ENCODE measurements at regions not wholly inside any gene's neighbourhood (a gene's known extent, or its start where the extent isn't known, plus 50 kb on each side); places are given as distances from the start of the nearest gene placed in this dataset.

DNA sequence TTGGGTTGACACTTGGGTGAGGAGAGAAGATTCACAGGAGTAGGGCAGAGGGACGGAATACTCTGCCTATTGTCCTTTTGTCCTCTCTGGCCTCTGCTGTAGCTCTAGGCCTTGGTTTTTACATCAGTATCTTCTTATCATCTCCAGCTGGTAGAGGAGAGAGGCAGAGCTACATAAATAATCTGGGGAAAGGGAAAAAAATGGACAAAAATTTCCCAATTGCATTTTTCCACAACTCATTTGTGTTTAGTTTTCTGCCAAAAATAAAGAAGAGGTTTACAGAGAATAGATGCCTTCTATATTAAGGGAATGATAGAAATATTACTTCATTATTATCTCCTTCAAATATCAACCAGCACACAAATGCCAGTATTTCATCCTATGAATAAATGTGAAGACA is 216.4 kb upstream of the P2RY1 start:
- Mint-ChIP-seq H3K27ac (no peak overlapping the region), H3K4me1 (peaks cover 6% of the 10 kb centered on the region), H3K4me3 (no peak overlapping the region), H3K9me3 (no peaks in the 10 kb centered on the region), H3K36me3 (ENCODE audit: low read depth) (no peaks in the 10 kb centered on the region; the same call in 2 of the 3 replicates), H3K27me3 (ENCODE audit: insufficient read depth, low read depth, poor library complexity) (no peaks in the 10 kb centered on the region)
- no peaks in the 10 kb centered on the region for H3K79me2 ChIP-seq (replicated peaks; ENCODE audit: insufficient read depth)
- H4K20me1 ChIP-seq (replicated peaks; ENCODE audit: insufficient read depth) = no peaks in the 10 kb centered on the region
- no peak for TF ChIP-seq ZNF114 (CRISPR knock-in tag; IDR thresholded peaks at IDR 0.05)
- TF ChIP-seq, protein P1, sequence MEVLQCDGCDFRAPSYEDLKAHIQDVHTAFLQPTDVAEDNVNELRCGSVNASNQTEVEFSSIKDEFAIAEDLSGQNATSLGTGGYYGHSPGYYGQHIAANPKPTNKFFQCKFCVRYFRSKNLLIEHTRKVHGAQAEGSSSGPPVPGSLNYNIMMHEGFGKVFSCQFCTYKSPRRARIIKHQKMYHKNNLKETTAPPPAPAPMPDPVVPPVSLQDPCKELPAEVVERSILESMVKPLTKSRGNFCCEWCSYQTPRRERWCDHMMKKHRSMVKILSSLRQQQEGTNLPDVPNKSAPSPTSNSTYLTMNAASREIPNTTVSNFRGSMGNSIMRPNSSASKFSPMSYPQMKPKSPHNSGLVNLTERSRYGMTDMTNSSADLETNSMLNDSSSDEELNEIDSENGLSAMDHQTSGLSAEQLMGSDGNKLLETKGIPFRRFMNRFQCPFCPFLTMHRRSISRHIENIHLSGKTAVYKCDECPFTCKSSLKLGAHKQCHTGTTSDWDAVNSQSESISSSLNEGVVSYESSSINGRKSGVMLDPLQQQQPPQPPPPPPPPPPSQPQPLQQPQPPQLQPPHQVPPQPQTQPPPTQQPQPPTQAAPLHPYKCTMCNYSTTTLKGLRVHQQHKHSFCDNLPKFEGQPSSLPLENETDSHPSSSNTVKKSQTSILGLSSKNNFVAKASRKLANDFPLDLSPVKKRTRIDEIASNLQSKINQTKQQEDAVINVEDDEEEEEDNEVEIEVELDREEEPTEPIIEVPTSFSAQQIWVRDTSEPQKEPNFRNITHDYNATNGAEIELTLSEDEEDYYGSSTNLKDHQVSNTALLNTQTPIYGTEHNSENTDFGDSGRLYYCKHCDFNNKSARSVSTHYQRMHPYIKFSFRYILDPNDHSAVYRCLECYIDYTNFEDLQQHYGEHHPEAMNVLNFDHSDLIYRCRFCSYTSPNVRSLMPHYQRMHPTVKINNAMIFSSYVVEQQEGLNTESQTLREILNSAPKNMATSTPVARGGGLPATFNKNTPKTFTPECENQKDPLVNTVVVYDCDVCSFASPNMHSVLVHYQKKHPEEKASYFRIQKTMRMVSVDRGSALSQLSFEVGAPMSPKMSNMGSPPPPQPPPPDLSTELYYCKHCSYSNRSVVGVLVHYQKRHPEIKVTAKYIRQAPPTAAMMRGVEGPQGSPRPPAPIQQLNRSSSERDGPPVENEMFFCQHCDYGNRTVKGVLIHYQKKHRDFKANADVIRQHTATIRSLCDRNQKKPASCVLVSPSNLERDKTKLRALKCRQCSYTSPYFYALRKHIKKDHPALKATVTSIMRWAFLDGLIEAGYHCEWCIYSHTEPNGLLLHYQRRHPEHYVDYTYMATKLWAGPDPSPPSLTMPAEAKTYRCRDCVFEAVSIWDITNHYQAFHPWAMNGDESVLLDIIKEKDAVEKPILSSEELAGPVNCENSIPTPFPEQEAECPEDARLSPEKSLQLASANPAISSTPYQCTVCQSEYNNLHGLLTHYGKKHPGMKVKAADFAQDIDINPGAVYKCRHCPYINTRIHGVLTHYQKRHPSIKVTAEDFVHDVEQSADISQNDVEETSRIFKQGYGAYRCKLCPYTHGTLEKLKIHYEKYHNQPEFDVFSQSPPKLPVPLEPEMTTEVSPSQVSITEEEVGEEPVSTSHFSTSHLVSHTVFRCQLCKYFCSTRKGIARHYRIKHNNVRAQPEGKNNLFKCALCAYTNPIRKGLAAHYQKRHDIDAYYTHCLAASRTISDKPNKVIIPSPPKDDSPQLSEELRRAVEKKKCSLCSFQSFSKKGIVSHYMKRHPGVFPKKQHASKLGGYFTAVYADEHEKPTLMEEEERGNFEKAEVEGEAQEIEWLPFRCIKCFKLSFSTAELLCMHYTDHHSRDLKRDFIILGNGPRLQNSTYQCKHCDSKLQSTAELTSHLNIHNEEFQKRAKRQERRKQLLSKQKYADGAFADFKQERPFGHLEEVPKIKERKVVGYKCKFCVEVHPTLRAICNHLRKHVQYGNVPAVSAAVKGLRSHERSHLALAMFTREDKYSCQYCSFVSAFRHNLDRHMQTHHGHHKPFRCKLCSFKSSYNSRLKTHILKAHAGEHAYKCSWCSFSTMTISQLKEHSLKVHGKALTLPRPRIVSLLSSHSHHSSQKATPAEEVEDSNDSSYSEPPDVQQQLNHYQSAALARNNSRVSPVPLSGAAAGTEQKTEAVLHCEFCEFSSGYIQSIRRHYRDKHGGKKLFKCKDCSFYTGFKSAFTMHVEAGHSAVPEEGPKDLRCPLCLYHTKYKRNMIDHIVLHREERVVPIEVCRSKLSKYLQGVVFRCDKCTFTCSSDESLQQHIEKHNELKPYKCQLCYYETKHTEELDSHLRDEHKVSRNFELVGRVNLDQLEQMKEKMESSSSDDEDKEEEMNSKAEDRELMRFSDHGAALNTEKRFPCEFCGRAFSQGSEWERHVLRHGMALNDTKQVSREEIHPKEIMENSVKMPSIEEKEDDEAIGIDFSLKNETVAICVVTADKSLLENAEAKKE (CRISPR knock-in tag; IDR thresholded peaks at IDR 0.05) = no peak
- TF ChIP-seq, protein P2, sequence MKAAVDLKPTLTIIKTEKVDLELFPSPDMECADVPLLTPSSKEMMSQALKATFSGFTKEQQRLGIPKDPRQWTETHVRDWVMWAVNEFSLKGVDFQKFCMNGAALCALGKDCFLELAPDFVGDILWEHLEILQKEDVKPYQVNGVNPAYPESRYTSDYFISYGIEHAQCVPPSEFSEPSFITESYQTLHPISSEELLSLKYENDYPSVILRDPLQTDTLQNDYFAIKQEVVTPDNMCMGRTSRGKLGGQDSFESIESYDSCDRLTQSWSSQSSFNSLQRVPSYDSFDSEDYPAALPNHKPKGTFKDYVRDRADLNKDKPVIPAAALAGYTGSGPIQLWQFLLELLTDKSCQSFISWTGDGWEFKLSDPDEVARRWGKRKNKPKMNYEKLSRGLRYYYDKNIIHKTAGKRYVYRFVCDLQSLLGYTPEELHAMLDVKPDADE (IDR thresholded peaks at IDR 0.05) = no peak
- TF ChIP-seq, protein P3, sequence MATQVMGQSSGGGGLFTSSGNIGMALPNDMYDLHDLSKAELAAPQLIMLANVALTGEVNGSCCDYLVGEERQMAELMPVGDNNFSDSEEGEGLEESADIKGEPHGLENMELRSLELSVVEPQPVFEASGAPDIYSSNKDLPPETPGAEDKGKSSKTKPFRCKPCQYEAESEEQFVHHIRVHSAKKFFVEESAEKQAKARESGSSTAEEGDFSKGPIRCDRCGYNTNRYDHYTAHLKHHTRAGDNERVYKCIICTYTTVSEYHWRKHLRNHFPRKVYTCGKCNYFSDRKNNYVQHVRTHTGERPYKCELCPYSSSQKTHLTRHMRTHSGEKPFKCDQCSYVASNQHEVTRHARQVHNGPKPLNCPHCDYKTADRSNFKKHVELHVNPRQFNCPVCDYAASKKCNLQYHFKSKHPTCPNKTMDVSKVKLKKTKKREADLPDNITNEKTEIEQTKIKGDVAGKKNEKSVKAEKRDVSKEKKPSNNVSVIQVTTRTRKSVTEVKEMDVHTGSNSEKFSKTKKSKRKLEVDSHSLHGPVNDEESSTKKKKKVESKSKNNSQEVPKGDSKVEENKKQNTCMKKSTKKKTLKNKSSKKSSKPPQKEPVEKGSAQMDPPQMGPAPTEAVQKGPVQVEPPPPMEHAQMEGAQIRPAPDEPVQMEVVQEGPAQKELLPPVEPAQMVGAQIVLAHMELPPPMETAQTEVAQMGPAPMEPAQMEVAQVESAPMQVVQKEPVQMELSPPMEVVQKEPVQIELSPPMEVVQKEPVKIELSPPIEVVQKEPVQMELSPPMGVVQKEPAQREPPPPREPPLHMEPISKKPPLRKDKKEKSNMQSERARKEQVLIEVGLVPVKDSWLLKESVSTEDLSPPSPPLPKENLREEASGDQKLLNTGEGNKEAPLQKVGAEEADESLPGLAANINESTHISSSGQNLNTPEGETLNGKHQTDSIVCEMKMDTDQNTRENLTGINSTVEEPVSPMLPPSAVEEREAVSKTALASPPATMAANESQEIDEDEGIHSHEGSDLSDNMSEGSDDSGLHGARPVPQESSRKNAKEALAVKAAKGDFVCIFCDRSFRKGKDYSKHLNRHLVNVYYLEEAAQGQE (IDR thresholded peaks at IDR 0.05; ENCODE audit: unreplicated experiment) = no peak
- TF ChIP-seq JUNB (IDR thresholded peaks at IDR 0.05; ENCODE audit: unreplicated experiment) = no peak
- TF ChIP-seq ZNF331 (CRISPR knock-in tag; IDR thresholded peaks at IDR 0.05; ENCODE audit: low read depth) = no peak
- no peak for TF ChIP-seq POLR2AphosphoS5 (IDR thresholded peaks at IDR 0.05; ENCODE audit: low read depth)
- TF ChIP-seq, protein P4, sequence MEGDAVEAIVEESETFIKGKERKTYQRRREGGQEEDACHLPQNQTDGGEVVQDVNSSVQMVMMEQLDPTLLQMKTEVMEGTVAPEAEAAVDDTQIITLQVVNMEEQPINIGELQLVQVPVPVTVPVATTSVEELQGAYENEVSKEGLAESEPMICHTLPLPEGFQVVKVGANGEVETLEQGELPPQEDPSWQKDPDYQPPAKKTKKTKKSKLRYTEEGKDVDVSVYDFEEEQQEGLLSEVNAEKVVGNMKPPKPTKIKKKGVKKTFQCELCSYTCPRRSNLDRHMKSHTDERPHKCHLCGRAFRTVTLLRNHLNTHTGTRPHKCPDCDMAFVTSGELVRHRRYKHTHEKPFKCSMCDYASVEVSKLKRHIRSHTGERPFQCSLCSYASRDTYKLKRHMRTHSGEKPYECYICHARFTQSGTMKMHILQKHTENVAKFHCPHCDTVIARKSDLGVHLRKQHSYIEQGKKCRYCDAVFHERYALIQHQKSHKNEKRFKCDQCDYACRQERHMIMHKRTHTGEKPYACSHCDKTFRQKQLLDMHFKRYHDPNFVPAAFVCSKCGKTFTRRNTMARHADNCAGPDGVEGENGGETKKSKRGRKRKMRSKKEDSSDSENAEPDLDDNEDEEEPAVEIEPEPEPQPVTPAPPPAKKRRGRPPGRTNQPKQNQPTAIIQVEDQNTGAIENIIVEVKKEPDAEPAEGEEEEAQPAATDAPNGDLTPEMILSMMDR (conservative IDR thresholded peaks at IDR 0.05; ENCODE audit: low read depth in 2 of 2) = no peak
- no peak for TF ChIP-seq NANOG (IDR thresholded peaks at IDR 0.05; ENCODE audit: borderline replicate concordance)
- no peak for TF ChIP-seq STAT1 (IDR thresholded peaks at IDR 0.05; ENCODE audit: unreplicated experiment)
- no peak for TF ChIP-seq EZH2 (IDR thresholded peaks at IDR 0.05; ENCODE audit: low read depth, unreplicated experiment)
- no peaks in the 10 kb centered on the region for H3F3A ChIP-seq (replicated peaks; ENCODE audit: low read depth)
- no peaks in the 10 kb centered on the region for H3K27me3 ChIP-seq (ENCODE audit: insufficient read depth)
- peaks cover 17% of the 10 kb centered on the region for H3K9me2 ChIP-seq (ENCODE audit: insufficient read depth)
- DNase-seq (ENCODE audit: low spot score) = no peak
- H3K27ac ChIP-seq (ENCODE audit: low read depth) = no peak overlapping the region
- no peaks in the 10 kb centered on the region for H3K36me3 ChIP-seq (ENCODE audit: insufficient read depth)
- H3K4me3 ChIP-seq = no peak overlapping the region
- H3K4me1 ChIP-seq (ENCODE audit: insufficient read depth) = 0 out of 2 replicates have a peak, but pooled peaks cover 12% of the 10 kb centered on the region
- H2AFZ ChIP-seq = peak overlapping the region; percentile 74; the same call in 1 of the 2 replicates
- ATAC-seq = no peak
- H3K4me2 ChIP-seq = no peak overlapping the region
